Kidney epithelial cell (primary cell): ENCODE measurements at regions not wholly inside any gene's neighbourhood (a gene's known extent, or its start where the extent isn't known, plus 50 kb on each side); places are given as distances from the start of the nearest gene placed in this dataset.

Source experiments
- DNase-seq: peaks from one replicate; pipeline ENCODE4 v3.0.0-alpha.2; 2010; ENCODE audit warnings: low read depth
- H3K27me3 ChIP-seq: 2 replicates; pipeline ENCODE4 v1.6.0; 2011; ENCODE audit warnings: low read length; ENCODE audit not compliant: control insufficient read depth, insufficient read depth
- H3K36me3 ChIP-seq: 2 replicates; pipeline ENCODE4 v1.5.1; 2011; ENCODE audit warnings: low read length; ENCODE audit not compliant: control insufficient read depth, insufficient read depth
- H3K4me3 ChIP-seq: 2 replicates; pipeline ENCODE4 v1.5.1; 2011; ENCODE audit warnings: low read depth, mild to moderate bottlenecking, control low read depth, low read length
- CTCF ChIP-seq: IDR thresholded peaks from 2 replicates; pipeline ENCODE4 v1.5.1; 2011; ENCODE audit warnings: mild to moderate bottlenecking, moderate library complexity, low read length, control low read depth, inconsistent platforms; ENCODE audit not compliant: insufficient read depth, poor library complexity, severe bottlenecking

GRCh38 chr2:188051706-188052105 is 240.0 kb upstream of the GULP1 start:
- no peak overlapping the region for H3K4me3 ChIP-seq
- TF ChIP-seq CTCF: no peak
- no peaks in the 10 kb centered on the region for H3K36me3 ChIP-seq
- no peaks in the 10 kb centered on the region for H3K27me3 ChIP-seq
- DNase-seq: no peak

- H3K36me3 ChIP-seq: no peaks in the 10 kb centered on the region
Observed at GRCh38 chr2:188065386-188065785, 226.3 kb upstream of the GULP1 start.

GRCh38 chr2:188068093-188068492 is 223.6 kb upstream of the GULP1 start:
- TF ChIP-seq CTCF: no peak
- Histone ChIP-seq H3K36me3 (no peaks in the 10 kb centered on the region), H3K4me3 (no peak overlapping the region), H3K27me3 (no peaks in the 10 kb centered on the region)
- DNase-seq: no peak

More at GRCh38 chr2:188065386-188065785, 226.3 kb upstream of the GULP1 start:
- Histone ChIP-seq H3K4me3 (no peak overlapping the region), H3K27me3 (no peaks in the 10 kb centered on the region)
- no peak for DNase-seq
- no peak for TF ChIP-seq CTCF

GRCh38 chr2:188076149-188077056 is 215.3 kb upstream of the GULP1 start:
- Histone ChIP-seq H3K27me3 (no peaks in the 10 kb centered on the region), H3K36me3 (no peaks in the 10 kb centered on the region), H3K4me3 (no peak overlapping the region)
- no peak for TF ChIP-seq CTCF
- DNase-seq: no peak

GRCh38 chr2:188077757-188078156 is 213.9 kb upstream of the GULP1 start:
- Histone ChIP-seq H3K27me3 (no peaks in the 10 kb centered on the region), H3K36me3 (no peaks in the 10 kb centered on the region), H3K4me3 (no peak overlapping the region)
- TF ChIP-seq CTCF: no peak
- DNase-seq: no peak

- H3K4me3 ChIP-seq: no peak overlapping the region
- no peak for TF ChIP-seq CTCF
- DNase-seq: no peak
- H3K27me3 ChIP-seq: no peaks in the 10 kb centered on the region
- no peaks in the 10 kb centered on the region for H3K36me3 ChIP-seq
Observed at GRCh38 chr2:188078534-188078933, 213.1 kb upstream of the GULP1 start.
